Common myeloid progenitor, CD34-positive (primary cell): ENCODE measurements at regions not wholly inside any gene's neighbourhood (a gene's known extent, or its start where the extent isn't known, plus 50 kb on each side); places are given as distances from the start of the nearest gene placed in this dataset.

Experiments
- CTCF ChIA-PET: fragments of 350-600 bp; sonication (Branson Sonifier 250); formaldehyde crosslinking; loops from one replicate; lab custom pipeline; 2021; ENCODE audit warnings: antibody characterized with exemption; lab: Charles Lee
- POLR2A ChIA-PET: fragments of 350-600 bp; sonication (Branson Sonifier 250); formaldehyde crosslinking; loops from one replicate; lab custom pipeline; 2021; ENCODE audit warnings: antibody characterized with exemption; lab: Charles Lee
- DNase-seq, 3 donors: peaks; one replicate each; pipeline versions ENCODE4 v3.0.0 to v3.0.0-alpha.2; 2013
- H3K27ac ChIP-seq, 2 experiments: 1 replicate in 1 of 2; 2 replicates in 1 of 2; pipeline ENCODE4 v1.7.0; 2013; ENCODE audit warnings: inconsistent platforms in 2 of 2, low read length in 2 of 2, mild to moderate bottlenecking in 2 of 2, low read depth in 1 of 2, moderate library complexity in 1 of 2; ENCODE audit not compliant: severe bottlenecking in 2 of 2, insufficient read depth in 1 of 2, poor library complexity in 1 of 2
- H3K27me3 ChIP-seq, 5 experiments: replicated peaks in 2 of 5; 1 replicate in 3 of 5; 2 replicates in 2 of 5; pipeline versions ENCODE4 v1.6.1 to v1.7.0; 2013; ENCODE audit warnings: low read length in 4 of 5, mild to moderate bottlenecking in 2 of 5, moderate library complexity in 2 of 5, inconsistent platforms in 1 of 5; ENCODE audit not compliant: insufficient read depth in 5 of 5, control insufficient read depth in 4 of 5
- H3K36me3 ChIP-seq, 4 experiments: 1 replicate in 2 of 4; 2 replicates in 2 of 4; pipeline versions ENCODE4 v1.6.1 to v1.7.0; 2013; ENCODE audit warnings: low read length in 3 of 4, control low read depth in 1 of 4, mild to moderate bottlenecking in 1 of 4; ENCODE audit not compliant: control insufficient read depth in 4 of 4, insufficient read depth in 4 of 4
- H3K4me1 ChIP-seq, 4 experiments: 1 replicate in 3 of 4; 2 replicates in 1 of 4; pipeline versions ENCODE4 v1.6.1 to v1.7.1; 2013; ENCODE audit warnings: low read length in 3 of 4, mild to moderate bottlenecking in 3 of 4, control low read depth in 1 of 4, inconsistent platforms in 1 of 4, moderate library complexity in 1 of 4; ENCODE audit not compliant: control insufficient read depth in 4 of 4, insufficient read depth in 4 of 4; ENCODE audit errors: control extremely low read depth in 1 of 4
- H3K4me3 ChIP-seq, 7 experiments: 1 replicate in 4 of 7; 2 replicates in 3 of 7; pipeline versions ENCODE4 v1.5.1 to v1.7.0; 2013; ENCODE audit warnings: mild to moderate bottlenecking in 7 of 7, low read length in 6 of 7, moderate library complexity in 6 of 7, inconsistent platforms in 2 of 7, low read depth in 2 of 7, control low read depth in 1 of 7; ENCODE audit not compliant: insufficient read depth in 4 of 7, control insufficient read depth in 1 of 7; ENCODE audit errors: extremely low read depth in 1 of 7
- H3K9me3 ChIP-seq, 5 experiments: 1 replicate in 4 of 5; 2 replicates in 1 of 5; pipeline versions ENCODE4 v1.6.1 to v1.7.1; 2013; ENCODE audit warnings: low read length in 4 of 5, mild to moderate bottlenecking in 2 of 5, inconsistent platforms in 1 of 5, low read depth in 1 of 5, moderate library complexity in 1 of 5; ENCODE audit not compliant: control insufficient read depth in 4 of 5, insufficient read depth in 2 of 5; ENCODE audit errors: control extremely low read depth in 1 of 5
- WGBS: methylation state at CpG from one replicate; pipeline ENCODE4 v1.1.5; 2013; ENCODE audit not compliant: insufficient coverage; 5-methylcytosine and 5-hydroxymethylcytosine counted together

DNA sequence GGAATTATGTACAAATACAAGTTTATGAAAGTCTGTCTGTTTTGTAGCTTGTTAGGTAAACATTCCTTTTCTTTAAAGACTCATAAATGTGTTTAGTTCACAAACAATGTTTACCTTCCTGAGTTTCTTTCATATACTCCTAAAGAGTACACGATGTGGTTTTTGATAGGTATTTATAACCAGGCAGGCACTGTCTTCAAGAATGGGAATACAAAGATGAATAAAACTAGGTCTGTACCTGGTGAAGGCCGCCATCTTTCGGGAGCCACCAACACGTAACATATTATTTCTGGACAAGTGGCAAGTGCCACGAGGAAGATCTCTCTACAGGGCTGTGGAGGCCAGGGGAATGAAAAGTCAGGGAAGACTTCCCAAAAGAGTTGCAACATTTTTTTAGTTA, 144.6 kb upstream of the RASSF8 start:
- CTCF ChIA-PET: interaction anchor here (0.7 to 0.9 kb wide), 2 partner anchors 16 to 27 kb away, joined by 3 read pairs; no protein-coding TSS in a partner anchor
- Histone ChIP-seq H3K4me3 (no peak overlapping the region), H3K27ac (no peak overlapping the region), H3K4me1 (peaks cover 0 to 11% (median 5%) of the 10 kb centered on the region in 4 experiments), H3K9me3 (peaks cover 0 to 5% (median 2%) of the 10 kb centered on the region in 5 experiments), H3K36me3 (no peaks in the 10 kb centered on the region), H3K27me3 (no peaks in the 10 kb centered on the region)
- WGBS: no CpG with 5 or more reads among the region's 5 CpGs
- no peak for DNase-seq
- POLR2A ChIA-PET: no interaction called here

GRCh38 chr12:25816637-25817036, 141.8 kb upstream of the RASSF8 start:
- peaks cover 0 to 11% (median 5%) of the 10 kb centered on the region in 4 experiments for H3K4me1 ChIP-seq
- H3K4me3 ChIP-seq: no peak overlapping the region
- H3K27me3 ChIP-seq: no peaks in the 10 kb centered on the region
- H3K36me3 ChIP-seq: no peaks in the 10 kb centered on the region
- ChIA-PET POLR2A (no interaction called here), CTCF (no interaction called here)
- peaks cover 0 to 5% (median 0%) of the 10 kb centered on the region in 5 experiments for H3K9me3 ChIP-seq
- H3K27ac ChIP-seq: no peak overlapping the region
- peak in 1 of 3 donors; percentile 14 for DNase-seq
- 82% methylated on average over 2 of the region's 3 CpGs for WGBS

- no peak overlapping the region for H3K4me3 ChIP-seq
- peaks cover 0 to 11% (median 5%) of the 10 kb centered on the region in 4 experiments for H3K4me1 ChIP-seq
- no peaks in the 10 kb centered on the region for H3K27me3 ChIP-seq
- ChIA-PET POLR2A (no interaction called here), CTCF (no interaction called here)
- 100% methylated on average over 2 of the region's 2 CpGs for WGBS
- no peak overlapping the region for H3K27ac ChIP-seq
- H3K9me3 ChIP-seq: peaks cover 0 to 5% (median 0%) of the 10 kb centered on the region in 5 experiments
- H3K36me3 ChIP-seq: no peaks in the 10 kb centered on the region
- no peak for DNase-seq
Measured at GRCh38 chr12:25817166-25817565, 141.3 kb upstream of the RASSF8 start.

GRCh38 chr12:25818596-25819390, 139.7 kb upstream of the RASSF8 start:
- no peak for DNase-seq
- CTCF ChIA-PET: interaction anchor here (0.5 to 0.8 kb wide), 2 partner anchors 25 to 582 kb away, joined by 3 read pairs; no protein-coding TSS in a partner anchor
- POLR2A ChIA-PET: no interaction called here
- Histone ChIP-seq H3K36me3 (no peaks in the 10 kb centered on the region), H3K27ac (no peak overlapping the region), H3K4me3 (no peak overlapping the region), H3K9me3 (peaks cover 0 to 5% (median 0%) of the 10 kb centered on the region in 5 experiments), H3K27me3 (no peaks in the 10 kb centered on the region), H3K4me1 (peaks cover 0 to 11% (median 5%) of the 10 kb centered on the region in 4 experiments)

GRCh38 chr12:25819691-25820090, 138.8 kb upstream of the RASSF8 start:
- POLR2A ChIA-PET: no interaction called here
- H3K27ac ChIP-seq: no peak overlapping the region
- WGBS: 65% methylated on average over 11 of the region's 11 CpGs

DNA sequence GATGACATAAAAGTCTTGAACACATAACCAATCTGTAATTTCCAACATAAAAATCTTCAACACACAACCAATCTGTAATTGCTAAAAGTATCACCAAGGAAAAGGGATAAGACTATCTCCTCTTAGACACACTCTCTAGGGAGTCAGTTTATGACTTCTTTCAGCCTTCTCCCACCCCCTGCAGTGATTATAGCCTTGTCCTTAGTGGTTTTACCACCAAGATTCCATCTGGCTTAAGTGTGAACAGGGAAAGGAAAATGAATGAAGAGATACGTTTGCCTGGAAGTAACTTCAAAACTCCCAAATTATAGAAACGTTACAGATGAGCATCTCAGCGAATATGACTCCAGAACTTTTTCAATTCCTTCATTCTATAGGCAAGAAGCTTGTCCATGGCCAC, 136.2 kb upstream of the RASSF8 start:
- no peak for DNase-seq
- H3K36me3 ChIP-seq: no peaks in the 10 kb centered on the region
- no peak overlapping the region for H3K4me3 ChIP-seq
- H3K27me3 ChIP-seq: no peaks in the 10 kb centered on the region
- 96% methylated on average over 3 of the region's 3 CpGs for WGBS
- no peak overlapping the region for H3K27ac ChIP-seq
- H3K4me1 ChIP-seq: peaks cover 0 to under 1% (median 0%) of the 10 kb centered on the region in 4 experiments
- CTCF ChIA-PET: no interaction called here
- peaks cover 0 to 4% (median 0%) of the 10 kb centered on the region in 5 experiments for H3K9me3 ChIP-seq
- POLR2A ChIA-PET: no interaction called here

More at GRCh38 chr12:25819691-25820090, 138.8 kb upstream of the RASSF8 start:
- CTCF ChIA-PET: no interaction called here
- no peaks in the 10 kb centered on the region for H3K36me3 ChIP-seq
- H3K4me1 ChIP-seq: peaks cover 0 to 11% (median 5%) of the 10 kb centered on the region in 4 experiments
- H3K9me3 ChIP-seq: peaks cover 0 to 5% (median 0%) of the 10 kb centered on the region in 5 experiments
- no peak overlapping the region for H3K4me3 ChIP-seq
- H3K27me3 ChIP-seq: no peaks in the 10 kb centered on the region
- no peak for DNase-seq

DNA sequence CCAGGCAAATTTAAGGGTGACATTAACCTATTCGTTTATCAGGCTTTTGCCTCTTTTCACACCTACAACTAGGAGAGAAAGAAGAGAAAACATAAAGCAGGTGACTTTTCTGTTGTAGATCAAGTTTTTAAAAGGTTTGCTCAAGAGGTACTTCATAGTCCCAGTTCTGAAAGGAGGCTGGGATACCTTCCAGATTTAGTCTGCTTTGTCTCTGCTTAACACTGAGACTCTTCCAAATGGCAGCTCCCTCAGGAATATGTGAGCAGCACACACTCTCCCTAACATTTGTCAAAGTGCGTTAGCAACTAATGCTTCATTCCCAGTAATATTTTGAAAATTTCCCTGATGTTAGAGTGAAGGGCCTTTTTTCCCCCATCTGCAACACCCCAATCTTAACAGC, 133.7 kb upstream of the RASSF8 start:
- CTCF ChIA-PET: no interaction called here

More for the DNA sequence above, 133.7 kb upstream of the RASSF8 start:
- no peak overlapping the region for H3K27ac ChIP-seq
- POLR2A ChIA-PET: no interaction called here
- no peaks in the 10 kb centered on the region for H3K4me1 ChIP-seq
- WGBS: 100% methylated on average over 1 of the region's 2 CpGs
- no peaks in the 10 kb centered on the region for H3K9me3 ChIP-seq
- DNase-seq: no peak
- no peaks in the 10 kb centered on the region for H3K27me3 ChIP-seq
- no peak overlapping the region for H3K4me3 ChIP-seq
- no peaks in the 10 kb centered on the region for H3K36me3 ChIP-seq
